HEK293T (cell line): ENCODE measurements at regions not wholly inside any gene's neighbourhood (a gene's known extent, or its start where the extent isn't known, plus 50 kb on each side); places are given as distances from the start of the nearest gene placed in this dataset.

Experiments used
- ARNT ChIP-seq: fragments of 450-650 bp; IDR thresholded peaks from 2 replicates; pipeline ENCODE4 v1.6.1; 2017; ENCODE audit warnings: mild to moderate bottlenecking
- ELF4 ChIP-seq: fragments of 450-650 bp; IDR thresholded peaks from 2 replicates; pipeline ENCODE4 v1.6.1; 2017; ENCODE audit warnings: antibody characterized with exemption
- FOXA1 ChIP-seq: fragments of 450-650 bp; IDR thresholded peaks from 2 replicates; pipeline ENCODE4 v1.6.1; 2016; ENCODE audit warnings: mild to moderate bottlenecking
- FOXM1 ChIP-seq: fragments of 450-650 bp; IDR thresholded peaks from 2 replicates; pipeline ENCODE4 v1.6.1; 2017; ENCODE audit warnings: mild to moderate bottlenecking, borderline replicate concordance
- HDGF ChIP-seq: fragments of 450-650 bp; IDR thresholded peaks from 2 replicates; pipeline ENCODE4 v1.6.1; 2017; ENCODE audit warnings: antibody characterized with exemption, borderline replicate concordance
- L3MBTL2 ChIP-seq: fragments of 450-650 bp; conservative IDR thresholded peaks from 2 replicates; pipeline ENCODE4 v1.6.1; 2016; ENCODE audit warnings: mild to moderate bottlenecking
- LEF1 ChIP-seq: fragments of 450-650 bp; IDR thresholded peaks from 2 replicates; pipeline ENCODE4 v1.6.1; 2017; ENCODE audit warnings: mild to moderate bottlenecking, borderline replicate concordance
- NFRKB ChIP-seq: fragments of 450-650 bp; IDR thresholded peaks from 2 replicates; pipeline ENCODE4 v1.6.1; 2016; ENCODE audit warnings: mild to moderate bottlenecking, moderate library complexity
- PKNOX1 ChIP-seq: fragments of 450-650 bp; IDR thresholded peaks from 2 replicates; pipeline ENCODE4 v1.6.1; 2016
- SP1 ChIP-seq: fragments of 450-650 bp; IDR thresholded peaks from 2 replicates; pipeline ENCODE4 v1.6.1; 2017
- SUZ12 ChIP-seq: fragments of 450-650 bp; IDR thresholded peaks from 2 replicates; pipeline ENCODE4 v1.6.1; 2016; ENCODE audit warnings: mild to moderate bottlenecking
- ZNF384 ChIP-seq: fragments of 450-650 bp; IDR thresholded peaks from 2 replicates; pipeline ENCODE4 v1.6.1; 2016

GRCh38 chrX:69080855-69081465 is 84.3 kb downstream of the PJA1 start:
- no peak for TF ChIP-seq NFRKB
- no peak for TF ChIP-seq PKNOX1
- TF ChIP-seq FOXA1: no peak
- no peak for TF ChIP-seq HDGF
- TF ChIP-seq FOXM1: no peak
- TF ChIP-seq SUZ12: no peak
- TF ChIP-seq ZNF384: no peak
- TF ChIP-seq LEF1: no peak
- TF ChIP-seq ARNT: no peak
- no peak for TF ChIP-seq ELF4
- TF ChIP-seq SP1: no peak
- no peak for TF ChIP-seq L3MBTL2
